Left lung (tissue), 4 donors: ENCODE measurements at regions not wholly inside any gene's neighbourhood (a gene's known extent, or its start where the extent isn't known, plus 50 kb on each side); places are given as distances from the start of the nearest gene placed in this dataset.
"Not testable (repeated sequence)": the region's sequence is repeated elsewhere in the genome, so short reads cannot be mapped to it uniquely, and the experiment has no call there.

Source experiments
- ATAC-seq: fragments of 200-7000 bp; cut with Tn5 transposase; one replicate; pipeline ENCODE4 v1.9.1; 2020; ENCODE audit warnings: moderate library complexity
- DNase-seq, 4 donors: peaks; one replicate each; pipeline ENCODE4 v3.0.0-alpha.2; 2013 to 2020
- H3K27ac ChIP-seq, 2 donors: fragments of 200-600 bp; sonication (generic) in 1 of 2; one replicate each; pipeline versions ENCODE4 v1.5.0 to v1.8.0; 2020 to 2021
- H3K27me3 ChIP-seq, 2 donors: fragments of 200-600 bp; sonication (generic) in 1 of 2; one replicate each; pipeline versions ENCODE4 v1.5.0 to v1.8.0; 2020 to 2021
- H3K36me3 ChIP-seq, 2 donors: fragments of 200-600 bp; sonication (generic) in 1 of 2; one replicate each; pipeline versions ENCODE4 v1.5.0 to v1.8.0; 2020 to 2021
- H3K4me1 ChIP-seq, 2 donors: fragments of 200-600 bp; one replicate each; pipeline ENCODE4 v1.8.0; 2021
- H3K4me3 ChIP-seq, 2 donors: fragments of 200-600 bp; sonication (generic) in 1 of 2; one replicate each; pipeline versions ENCODE4 v1.5.0 to v1.8.0; 2020 to 2021; ENCODE audit warnings: mild to moderate bottlenecking in 1 of 2
- H3K9me3 ChIP-seq, 2 donors: fragments of 200-600 bp; sonication (generic) in 1 of 2; one replicate each; pipeline versions ENCODE4 v1.5.0 to v1.8.0; 2020 to 2021
- CTCF ChIP-seq, 2 donors: fragments of 200-600 bp; sonication (generic) in 1 of 2; IDR thresholded peaks; one replicate each; pipeline versions ENCODE4 v1.5.0 to v1.8.0; 2021; ENCODE audit warnings: antibody characterized with exemption in 2 of 2
- intact Hi-C, 2 donors: fragments of 100-400 bp; cut with DNase I; formaldehyde crosslinking; loops; one replicate each; pipeline versions ENCODE4 v1.11.2 to v1.14.2; 2022
- donor health status: DM: no; HTN: yes; CAD: no.
- donor health status: DM: no; HTN: no; CAD: no.

- intact Hi-C loops: no loop called here
- H3K9me3 ChIP-seq: no peaks in the 10 kb centered on the region
- no peaks in the 10 kb centered on the region for H3K27me3 ChIP-seq
- ATAC-seq (no peak), DNase-seq (no peak)
- TF ChIP-seq CTCF (IDR thresholded peaks at IDR 0.05): no peak
- no peaks in the 10 kb centered on the region for H3K36me3 ChIP-seq
- no peaks in the 10 kb centered on the region for H3K4me1 ChIP-seq
- no peak overlapping the region for H3K4me3 ChIP-seq
- no peak overlapping the region for H3K27ac ChIP-seq
Observed at GRCh38 chrX:122220644-122221373, 963.3 kb upstream of the GRIA3 start.

- H3K36me3 ChIP-seq, H3K9me3 ChIP-seq, intact Hi-C loops, DNase-seq, H3K27me3 ChIP-seq, ATAC-seq, H3K27ac ChIP-seq, H3K4me3 ChIP-seq, H3K4me1 ChIP-seq: not testable (repeated sequence)
Observed at GRCh38 chrX:122221810-122222209, 962.3 kb upstream of the GRIA3 start.

- H3K27me3 ChIP-seq, H3K4me1 ChIP-seq, H3K4me3 ChIP-seq, ATAC-seq, H3K36me3 ChIP-seq, H3K27ac ChIP-seq, DNase-seq, H3K9me3 ChIP-seq, intact Hi-C loops: not testable (repeated sequence)
Observed at GRCh38 chrX:122224137-122224536, 959.9 kb upstream of the GRIA3 start.

GRCh38 chrX:122238801-122239200, 945.3 kb upstream of the GRIA3 start:
- no peak overlapping the region for H3K27ac ChIP-seq
- no peaks in the 10 kb centered on the region for H3K4me1 ChIP-seq
- no peaks in the 10 kb centered on the region for H3K9me3 ChIP-seq
- no peak overlapping the region for H3K4me3 ChIP-seq
- H3K36me3 ChIP-seq: no peaks in the 10 kb centered on the region
- intact Hi-C loops: no loop called here
- DNase-seq: no peak
- H3K27me3 ChIP-seq: no peaks in the 10 kb centered on the region
- no peak for TF ChIP-seq CTCF (IDR thresholded peaks at IDR 0.05)
- ATAC-seq: peak; percentile 59

GRCh38 chrX:122241959-122242358, 942.1 kb upstream of the GRIA3 start:
- H3K4me3 ChIP-seq: no peak overlapping the region
- intact Hi-C loops: no loop called here
- H3K27ac ChIP-seq: no peak overlapping the region
- no peak for TF ChIP-seq CTCF (IDR thresholded peaks at IDR 0.05)
- no peaks in the 10 kb centered on the region for H3K4me1 ChIP-seq
- no peaks in the 10 kb centered on the region for H3K9me3 ChIP-seq
- H3K27me3 ChIP-seq: no peaks in the 10 kb centered on the region
- no peaks in the 10 kb centered on the region for H3K36me3 ChIP-seq
- DNase-seq: no peak
- no peak for ATAC-seq

GRCh38 chrX:122244080-122244479, 940.0 kb upstream of the GRIA3 start:
- Histone ChIP-seq H3K4me1 (no peaks in the 10 kb centered on the region), H3K27ac (no peak overlapping the region), H3K36me3 (no peaks in the 10 kb centered on the region), H3K4me3 (no peak overlapping the region), H3K27me3 (no peaks in the 10 kb centered on the region), H3K9me3 (no peaks in the 10 kb centered on the region)
- intact Hi-C loops: no loop called here
- ATAC-seq (no peak), DNase-seq (no peak)
- no peak for TF ChIP-seq CTCF (IDR thresholded peaks at IDR 0.05)
